ENCODE measurements at regions not wholly inside any gene's neighbourhood (a gene's known extent, or its start where the extent isn't known, plus 50 kb on each side); places are given as distances from the start of the nearest gene placed in this dataset.

DNA sequence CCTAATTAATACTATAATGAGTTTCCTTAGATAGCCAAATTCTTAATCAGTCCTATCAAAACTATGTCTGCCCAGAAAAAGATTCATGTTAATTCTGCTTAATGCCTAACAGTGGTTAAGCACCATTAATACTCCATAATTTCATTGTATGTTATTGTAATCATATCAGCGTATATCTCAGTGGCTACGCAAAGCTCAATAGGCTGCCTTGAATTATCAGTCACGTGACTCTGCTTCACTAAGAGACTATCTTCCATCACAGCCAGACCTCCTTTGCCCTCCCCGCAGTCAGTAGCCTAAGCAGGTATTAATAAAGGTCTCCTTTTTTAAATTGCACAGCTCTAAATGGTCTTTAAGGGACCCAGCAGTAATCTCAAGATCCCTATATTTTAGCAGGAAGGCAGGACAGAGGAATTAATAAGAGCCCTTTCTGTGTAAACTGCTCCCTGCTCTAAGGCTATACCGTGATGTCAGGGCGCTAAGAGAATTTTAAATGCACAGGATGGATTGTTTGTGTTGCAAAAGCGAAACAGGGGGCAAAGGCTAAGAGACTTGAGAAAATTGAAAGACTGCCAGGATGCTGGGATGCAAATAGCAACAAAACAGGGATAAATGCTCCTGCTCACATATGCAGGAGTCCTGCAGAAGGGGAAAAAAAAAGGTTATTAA, 215.6 kb upstream of the POU3F3 start:
- Histone ChIP-seq H3K9ac (ENCODE audit: insufficient read depth, low read length, poor library complexity, severe bottlenecking) (no peak overlapping the region), H3K4me2 (replicated peaks; ENCODE audit: extremely low read depth, low read length, poor library complexity, severe bottlenecking) (no peak overlapping the region), H3K9me3 (replicated peaks in 1 of 2; ENCODE audit: control insufficient read depth in 1 of 2, insufficient read depth in 1 of 2, low read length in 2 of 2) (no peaks in the 10 kb centered on the region), H3K27ac (ENCODE audit: low read depth in 1 of 2, low read length in 2 of 2) (no peak overlapping the region), H3K4me3 (replicated peaks in 1 of 3; ENCODE audit: low read depth in 2 of 3, low read length in 3 of 3) (no peak overlapping the region), H3K36me3 (replicated peaks in 1 of 2; ENCODE audit: control insufficient read depth in 1 of 2, insufficient read depth in 2 of 2, low read length in 2 of 2) (no peaks in the 10 kb centered on the region), H2AFZ (ENCODE audit: insufficient read depth, low read depth, low read length, poor library complexity, severe bottlenecking) (no peak overlapping the region), H3K4me1 (ENCODE audit: control insufficient read depth in 1 of 2, insufficient read depth in 2 of 2, low read length in 2 of 2) (no peaks in the 10 kb centered on the region), H4K20me1 (ENCODE audit: insufficient read depth, low read length) (no peaks in the 10 kb centered on the region), H3K27me3 (ENCODE audit: control insufficient read depth in 2 of 2, insufficient read depth in 2 of 2, low read length in 2 of 2) (no peaks in the 10 kb centered on the region), H3K79me2 (ENCODE audit: insufficient read depth, low read length) (no peaks in the 10 kb centered on the region)
- WGBS (ENCODE audit: insufficient coverage), result 92% methylated on average over 3 of the region's 7 CpGs
- Mint-ChIP-seq H3K36me3 (no peaks in the 10 kb centered on the region), H3K27ac (no peak overlapping the region), H3K9me3 (peaks cover 0 to 1% (median 0%) of the 10 kb centered on the region in 7 donors), H3K27me3 (ENCODE audit: low read depth in 3 of 3) (no peaks in the 10 kb centered on the region), H3K4me3 (no peak overlapping the region), H3K4me1 (peaks cover 1% of the 10 kb centered on the region)
- TF ChIP-seq, protein P1, sequence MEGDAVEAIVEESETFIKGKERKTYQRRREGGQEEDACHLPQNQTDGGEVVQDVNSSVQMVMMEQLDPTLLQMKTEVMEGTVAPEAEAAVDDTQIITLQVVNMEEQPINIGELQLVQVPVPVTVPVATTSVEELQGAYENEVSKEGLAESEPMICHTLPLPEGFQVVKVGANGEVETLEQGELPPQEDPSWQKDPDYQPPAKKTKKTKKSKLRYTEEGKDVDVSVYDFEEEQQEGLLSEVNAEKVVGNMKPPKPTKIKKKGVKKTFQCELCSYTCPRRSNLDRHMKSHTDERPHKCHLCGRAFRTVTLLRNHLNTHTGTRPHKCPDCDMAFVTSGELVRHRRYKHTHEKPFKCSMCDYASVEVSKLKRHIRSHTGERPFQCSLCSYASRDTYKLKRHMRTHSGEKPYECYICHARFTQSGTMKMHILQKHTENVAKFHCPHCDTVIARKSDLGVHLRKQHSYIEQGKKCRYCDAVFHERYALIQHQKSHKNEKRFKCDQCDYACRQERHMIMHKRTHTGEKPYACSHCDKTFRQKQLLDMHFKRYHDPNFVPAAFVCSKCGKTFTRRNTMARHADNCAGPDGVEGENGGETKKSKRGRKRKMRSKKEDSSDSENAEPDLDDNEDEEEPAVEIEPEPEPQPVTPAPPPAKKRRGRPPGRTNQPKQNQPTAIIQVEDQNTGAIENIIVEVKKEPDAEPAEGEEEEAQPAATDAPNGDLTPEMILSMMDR (IDR thresholded peaks at IDR 0.05), result no peak
- DNase-seq, result no peak
- intact Hi-C loops (cut with micrococcal nuclease), result no loop called here

DNA sequence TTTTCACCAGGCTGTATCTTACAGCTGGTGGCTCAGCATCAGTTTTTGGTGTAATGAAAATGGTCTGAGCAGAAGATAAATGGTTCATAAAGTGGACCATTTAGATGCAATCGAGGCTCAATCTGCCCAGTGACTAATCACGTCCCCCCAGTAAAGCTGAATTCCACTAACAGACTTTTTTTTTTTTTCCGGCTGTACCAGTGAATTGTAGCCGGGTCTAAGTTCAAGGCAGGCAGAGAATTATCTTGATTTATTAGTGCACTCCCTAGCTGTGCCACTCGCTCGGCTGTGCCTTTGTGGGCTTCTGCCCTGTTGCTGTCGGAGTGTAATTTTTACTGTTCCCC, 215.1 kb upstream of the POU3F3 start:
- no peak overlapping the region for H3K27ac ChIP-seq (ENCODE audit: low read depth in 1 of 2, low read length in 2 of 2)
- no peaks in the 10 kb centered on the region for H3K36me3 Mint-ChIP-seq
- TF ChIP-seq, protein P1 (IDR thresholded peaks at IDR 0.05), result no peak
- no peak overlapping the region for H2AFZ ChIP-seq (ENCODE audit: insufficient read depth, low read depth, low read length, poor library complexity, severe bottlenecking)
- no peaks in the 10 kb centered on the region for H4K20me1 ChIP-seq (ENCODE audit: insufficient read depth, low read length)
- H3K9me3 Mint-ChIP-seq, result peaks cover 0 to 1% (median 0%) of the 10 kb centered on the region in 7 donors
- H3K27me3 ChIP-seq (ENCODE audit: control insufficient read depth in 2 of 2, insufficient read depth in 2 of 2, low read length in 2 of 2), result no peaks in the 10 kb centered on the region
- no peak overlapping the region for H3K4me3 Mint-ChIP-seq
- H3K9me3 ChIP-seq (replicated peaks in 1 of 2; ENCODE audit: control insufficient read depth in 1 of 2, insufficient read depth in 1 of 2, low read length in 2 of 2), result no peaks in the 10 kb centered on the region
- WGBS (ENCODE audit: insufficient coverage), result 95% methylated on average over 6 of the region's 7 CpGs
- no peak overlapping the region for H3K4me2 ChIP-seq (replicated peaks; ENCODE audit: extremely low read depth, low read length, poor library complexity, severe bottlenecking)
- no peaks in the 10 kb centered on the region for H3K4me1 ChIP-seq (ENCODE audit: control insufficient read depth in 1 of 2, insufficient read depth in 2 of 2, low read length in 2 of 2)
- H3K27ac Mint-ChIP-seq, result no peak overlapping the region
- H3K36me3 ChIP-seq (replicated peaks in 1 of 2; ENCODE audit: control insufficient read depth in 1 of 2, insufficient read depth in 2 of 2, low read length in 2 of 2), result no peaks in the 10 kb centered on the region
- H3K9ac ChIP-seq (ENCODE audit: insufficient read depth, low read length, poor library complexity, severe bottlenecking), result no peak overlapping the region
- no peak for DNase-seq
- no peak overlapping the region for H3K4me3 ChIP-seq (replicated peaks in 1 of 3; ENCODE audit: low read depth in 2 of 3, low read length in 3 of 3)
- no peaks in the 10 kb centered on the region for H3K79me2 ChIP-seq (ENCODE audit: insufficient read depth, low read length)
- intact Hi-C loops (cut with micrococcal nuclease), result no loop called here
- peaks cover 1% of the 10 kb centered on the region for H3K4me1 Mint-ChIP-seq
- H3K27me3 Mint-ChIP-seq (ENCODE audit: low read depth in 3 of 3), result no peaks in the 10 kb centered on the region
